Stimulated activated naive CD8-positive, alpha-beta T cell treated with anti-CD3 and anti-CD28 coated beads, Interleukin-15, Interleukin-2, amounts not matched to agents 100 U/mL and 50 U/mL, for 24 hours (primary cell): ENCODE measurements at regions not wholly inside any gene's neighbourhood (a gene's known extent, or its start where the extent isn't known, plus 50 kb on each side); places are given as distances from the start of the nearest gene placed in this dataset.
"Not testable (repeated sequence)": the region's sequence is repeated elsewhere in the genome, so short reads cannot be mapped to it uniquely, and the experiment has no call there.

ENCODE experiments used
- ATAC-seq: fragments of 150-1000 bp; cut with Tn5 transposase; one replicate; pipeline ENCODE4 v1.10.0; 2021
- DNase-seq: peaks from one replicate; pipeline ENCODE4 v3.0.0; 2021

DNA sequence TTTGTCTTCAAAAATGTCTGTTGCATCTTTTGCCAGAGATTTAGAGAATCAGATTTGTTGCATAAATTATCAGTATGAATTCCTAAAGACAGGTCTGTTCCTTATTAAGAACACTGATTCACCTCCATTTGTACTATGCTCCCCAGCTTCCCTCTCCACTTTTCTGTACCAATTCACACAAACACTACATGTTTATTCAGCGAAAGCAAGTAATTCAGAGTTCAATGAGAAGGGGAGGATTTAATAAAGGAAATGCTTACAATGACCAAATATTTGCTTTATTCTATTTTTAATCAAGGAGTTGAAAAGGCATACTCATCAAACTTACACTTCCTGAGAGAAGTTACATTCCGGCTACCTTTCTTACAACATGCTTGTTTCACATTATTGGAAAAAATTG lies 135.5 kb downstream of the NBPF8 start:
- DNase-seq, ATAC-seq: not testable (repeated sequence)

DNA sequence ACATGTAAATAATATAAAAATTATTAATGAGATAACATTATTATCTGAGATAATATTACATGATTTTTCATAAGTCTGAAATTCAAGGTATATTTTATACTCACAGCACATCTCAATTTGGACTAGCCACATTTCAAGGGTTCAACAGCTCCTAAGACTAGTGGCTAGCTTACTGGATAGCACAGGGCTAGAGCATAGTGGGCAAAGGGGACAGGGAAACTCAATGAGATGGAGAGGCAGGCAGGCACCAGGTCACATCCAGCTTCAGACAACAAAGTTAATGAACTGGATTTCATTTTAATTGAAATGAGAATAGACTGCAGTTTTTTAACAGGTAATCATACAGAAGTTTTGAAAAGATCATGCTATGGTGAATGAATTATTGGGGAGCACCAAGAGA lies 137.4 kb downstream of the NBPF8 start:
- ATAC-seq, DNase-seq: not testable (repeated sequence)

DNA sequence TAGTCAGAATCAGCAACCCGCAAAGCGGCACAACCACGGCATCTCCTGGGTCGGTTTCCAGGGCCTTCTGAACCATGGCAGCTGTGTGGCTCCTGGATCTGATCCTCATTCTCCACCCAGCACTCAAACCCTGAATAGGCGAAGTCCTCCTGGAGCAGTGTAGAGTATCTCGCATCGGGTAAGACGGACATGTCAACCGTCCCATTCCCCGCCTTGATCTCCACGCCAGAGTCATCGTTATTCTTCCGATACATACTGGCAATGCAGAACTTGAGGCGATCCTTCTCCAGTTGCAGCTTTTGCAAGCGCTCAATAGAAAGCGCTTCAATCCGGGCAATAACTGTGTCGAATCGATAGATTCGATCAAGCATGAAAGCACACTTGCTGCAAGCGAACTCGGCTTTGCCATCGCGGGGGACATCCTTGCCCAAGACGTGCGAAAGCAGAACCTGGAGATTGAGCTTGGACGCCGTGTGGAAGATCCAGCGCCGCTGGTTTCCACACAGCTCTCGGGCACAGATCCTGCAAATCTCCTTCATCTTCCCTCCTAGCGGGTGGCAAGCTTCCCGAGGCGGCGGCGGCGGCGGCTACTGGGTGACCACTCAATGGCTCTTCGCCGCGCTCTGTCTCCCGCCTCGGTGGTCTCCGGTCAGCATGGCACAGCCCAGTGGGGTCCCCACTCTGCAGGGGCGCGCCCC lies 142.9 kb downstream of the NBPF8 start:
- DNase-seq: peak; percentile 9
- not testable (repeated sequence) for ATAC-seq

DNA sequence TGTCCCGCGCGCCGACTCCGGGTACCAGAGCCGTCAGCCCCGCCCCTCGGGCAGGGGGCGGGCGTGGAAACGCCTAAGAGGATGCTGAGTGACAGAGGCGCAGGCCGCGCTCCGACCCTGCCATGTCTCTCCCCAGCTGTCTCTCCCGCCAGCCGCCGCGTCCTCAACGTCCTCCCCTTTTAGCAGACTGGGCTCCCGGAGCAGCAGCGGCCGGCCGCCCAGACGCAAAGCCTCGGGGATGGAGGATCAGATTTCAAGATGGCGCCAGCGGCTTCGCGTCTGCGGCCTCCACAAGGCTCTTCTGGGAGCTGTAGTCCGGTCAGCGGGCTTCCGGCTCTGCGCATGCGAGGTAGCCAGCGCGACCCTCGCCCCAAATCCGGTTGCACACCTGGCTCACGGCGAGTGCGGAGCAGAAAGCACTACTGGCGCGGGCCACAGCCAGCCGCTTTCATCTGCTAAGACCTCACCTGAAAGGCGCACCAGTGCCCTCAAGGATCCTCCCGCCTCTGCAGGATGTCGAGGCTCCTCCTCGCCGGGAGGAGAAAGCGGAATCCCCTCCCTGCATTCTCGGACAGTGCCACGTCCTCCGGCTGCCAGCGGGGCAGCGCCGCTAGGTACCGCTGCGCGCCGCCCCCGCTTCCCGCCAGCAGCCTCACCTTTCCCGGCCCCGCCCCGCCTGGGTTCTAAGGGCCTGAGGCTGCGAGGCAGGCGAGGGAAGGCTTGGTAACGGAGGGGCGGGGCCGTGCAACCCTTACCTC lies 143.6 kb downstream of the NBPF8 start:
- peak; percentile 77 for ATAC-seq
- peak; percentile 68 for DNase-seq

DNA sequence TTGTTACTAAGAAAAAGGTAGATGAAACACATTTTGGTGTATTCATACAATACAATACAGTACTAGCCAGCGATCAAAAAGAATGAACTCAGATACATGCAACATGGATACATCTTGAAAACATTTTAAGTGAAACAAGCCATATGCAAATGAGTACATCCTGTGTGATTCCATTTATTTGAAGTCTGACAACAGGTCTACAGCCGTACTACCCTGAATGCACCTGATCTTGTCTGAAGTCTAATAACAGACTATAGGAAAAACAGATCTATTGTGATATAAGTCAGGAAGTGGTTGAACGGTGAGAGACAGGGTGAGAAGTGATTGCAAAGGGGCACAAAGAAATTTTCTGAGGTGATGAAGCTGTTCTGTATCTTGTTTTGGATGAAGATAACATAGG lies 146.9 kb downstream of the NBPF8 start:
- not testable (repeated sequence) for DNase-seq
- ATAC-seq: peak; percentile 8

DNA sequence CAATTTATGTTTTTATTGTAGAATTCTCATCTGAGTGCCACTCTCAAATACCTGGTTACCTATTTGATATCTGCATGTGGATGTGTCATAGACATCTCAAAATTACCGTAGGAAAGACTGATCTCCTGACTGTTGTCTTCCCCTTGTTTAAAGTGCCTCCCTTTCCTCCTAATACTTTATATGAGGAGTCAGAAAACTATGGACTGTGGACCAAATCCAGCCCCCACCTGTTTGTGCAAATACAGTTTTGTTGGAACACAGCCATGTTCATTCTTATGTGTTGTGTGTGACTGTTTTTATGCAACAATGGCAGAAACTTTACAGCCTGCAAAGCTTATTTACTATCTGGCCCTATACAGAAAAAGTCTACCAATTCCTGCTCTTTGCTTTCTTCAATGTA lies 150.6 kb downstream of the NBPF8 start:
- ATAC-seq, DNase-seq: not testable (repeated sequence)

DNA sequence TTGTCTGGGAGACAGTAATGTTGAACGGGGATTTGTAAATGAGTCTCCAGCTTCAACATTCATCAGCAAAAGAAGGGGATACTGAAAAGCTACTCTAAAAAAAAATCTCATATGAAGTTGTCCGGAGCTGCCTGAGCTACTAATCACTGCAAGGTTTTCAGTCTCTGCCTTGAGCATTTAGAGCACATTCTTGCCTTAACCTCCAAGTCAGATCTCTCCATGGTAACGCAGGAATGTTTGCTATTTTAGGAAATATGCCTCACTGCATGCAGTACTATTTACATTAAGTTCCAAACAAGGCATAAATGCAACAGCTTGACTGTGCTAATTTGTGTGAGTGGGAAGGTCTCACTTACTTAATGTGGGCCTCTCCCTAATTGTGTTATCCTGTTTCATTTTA lies 152.8 kb downstream of the NBPF8 start:
- ATAC-seq, DNase-seq: not testable (repeated sequence)

DNA sequence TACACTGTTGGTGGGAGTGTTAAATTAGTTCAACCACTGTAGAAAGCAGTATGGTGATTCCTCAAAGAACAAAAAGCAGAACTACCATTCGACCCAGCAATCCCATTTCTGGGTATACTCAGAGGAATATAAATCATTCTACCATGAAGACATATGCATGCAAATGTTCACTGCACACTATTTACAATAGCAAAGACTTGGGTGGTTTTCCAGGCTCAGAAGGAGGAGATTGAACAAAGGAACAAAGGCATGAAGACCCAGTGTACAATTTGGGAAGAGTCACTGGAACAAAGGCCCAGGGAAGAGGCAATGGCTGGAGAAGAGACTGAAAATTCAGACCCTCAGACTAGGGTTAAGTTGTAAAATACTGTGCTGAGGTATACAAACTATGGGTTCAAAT lies 148.5 kb upstream of the NBPF26 start:
- DNase-seq, ATAC-seq: not testable (repeated sequence)

DNA sequence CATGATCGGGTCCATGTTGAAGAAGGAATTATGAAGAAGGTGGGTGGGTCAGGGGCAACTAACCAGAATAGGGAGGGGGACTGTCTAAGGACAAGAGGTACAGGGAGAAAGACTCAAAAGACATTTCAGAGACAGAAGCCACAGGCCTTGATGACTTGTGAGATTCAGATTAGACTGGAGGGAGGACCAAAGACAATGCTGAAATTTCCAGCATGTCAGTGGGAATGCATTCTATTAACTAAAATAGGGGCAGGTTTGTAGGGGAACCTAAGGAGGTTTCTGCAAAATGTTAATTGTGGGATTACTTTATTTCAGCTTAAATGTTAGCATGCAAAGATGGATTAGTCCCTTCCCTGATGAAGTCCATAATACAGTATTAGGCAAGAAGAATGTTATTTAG lies 141.6 kb upstream of the NBPF26 start:
- DNase-seq, ATAC-seq: not testable (repeated sequence)

DNA sequence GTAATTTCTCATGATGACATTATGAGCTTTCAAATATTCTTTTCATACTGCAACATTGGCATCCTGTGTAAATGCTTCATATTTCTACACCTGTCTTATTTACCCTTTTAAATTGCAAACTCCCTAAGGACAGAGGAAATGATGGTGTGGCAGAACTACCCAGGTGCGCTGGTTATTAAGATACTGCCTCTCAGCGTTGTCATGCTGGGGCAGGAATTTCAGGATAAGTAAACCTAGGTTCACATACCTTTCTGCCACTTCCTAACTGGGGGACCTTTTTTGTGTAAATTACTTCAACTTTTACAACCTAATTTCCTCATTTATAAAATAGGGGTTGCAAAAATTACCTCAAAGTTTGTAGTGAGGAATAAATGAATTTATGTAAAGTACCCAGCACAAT lies 137.7 kb upstream of the NBPF26 start:
- not testable (repeated sequence) for DNase-seq, ATAC-seq

DNA sequence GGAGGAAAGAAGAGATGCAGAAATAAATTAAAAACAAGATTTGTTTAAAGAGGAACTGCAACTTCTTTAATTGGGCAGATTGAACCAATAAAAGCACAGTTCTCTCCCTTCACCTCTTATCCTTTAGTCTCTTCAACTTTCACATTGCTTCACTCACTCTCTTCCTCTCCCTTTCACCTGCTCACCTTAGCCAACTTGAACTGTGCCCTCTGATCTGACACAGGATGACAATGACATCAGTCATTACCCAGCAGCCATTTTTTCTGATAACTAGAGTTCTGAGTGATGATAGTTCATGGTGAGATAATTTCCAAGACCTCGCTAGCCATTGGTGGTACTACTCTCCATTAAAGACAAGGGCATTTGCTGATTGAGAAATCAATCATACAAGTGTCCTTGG lies 134.9 kb upstream of the NBPF26 start:
- DNase-seq, ATAC-seq: not testable (repeated sequence)

DNA sequence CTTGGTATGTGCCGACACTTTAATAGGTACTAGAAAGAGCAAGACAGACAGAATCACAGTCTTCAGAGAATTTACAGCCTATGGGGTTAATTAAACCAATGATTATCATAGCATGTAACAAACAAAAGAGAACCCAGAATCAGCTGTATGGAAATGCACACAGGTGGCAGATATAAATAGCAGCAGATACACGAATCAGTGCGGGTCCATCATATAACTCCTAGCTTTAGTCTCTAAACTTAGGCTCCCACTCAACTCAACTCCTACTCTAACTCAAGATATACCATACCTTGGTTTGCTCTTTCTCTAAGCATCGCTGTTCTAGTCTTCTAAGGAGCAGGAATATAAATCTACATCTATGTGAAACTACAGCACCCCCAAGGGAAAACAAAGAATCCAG lies 132.0 kb upstream of the NBPF26 start:
- DNase-seq, ATAC-seq: not testable (repeated sequence)

DNA sequence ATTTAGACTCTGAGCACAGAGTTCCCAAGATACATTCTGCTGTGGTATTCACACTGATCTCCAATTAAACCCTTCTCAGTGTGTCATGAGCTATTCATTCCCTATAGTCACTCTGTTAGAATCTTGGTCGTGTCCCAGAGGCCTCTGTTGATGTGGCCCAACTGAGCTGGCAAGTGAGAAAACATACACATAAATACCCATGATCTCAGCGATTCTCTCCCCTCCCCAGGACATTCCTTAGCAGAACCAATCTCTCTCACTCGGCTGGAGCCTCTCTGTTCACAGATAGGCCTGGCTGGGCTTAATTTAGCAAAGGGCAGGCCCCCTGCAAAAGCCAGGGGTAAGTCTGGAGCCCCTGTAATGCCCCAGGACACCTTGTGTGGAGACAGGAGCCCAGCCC lies 130.8 kb upstream of the NBPF26 start:
- not testable (repeated sequence) for ATAC-seq, DNase-seq

DNA sequence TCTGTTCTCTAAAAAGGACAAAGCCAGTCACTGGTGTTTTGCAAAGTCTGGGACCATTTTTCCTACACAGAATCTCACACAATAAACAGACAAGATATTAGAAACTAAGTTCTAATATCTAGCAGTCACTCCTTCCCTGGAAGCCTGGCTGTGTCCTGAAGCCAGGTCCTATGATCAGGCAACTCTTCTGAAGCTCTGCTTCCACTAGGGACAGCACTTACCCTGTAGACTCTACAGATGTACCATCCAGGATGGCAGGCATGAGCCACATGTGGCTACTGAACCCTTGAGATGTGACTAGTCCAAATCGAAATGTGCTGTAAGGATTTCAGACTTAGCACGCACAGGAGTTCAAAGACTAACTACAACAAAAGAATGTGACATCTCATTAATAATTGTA lies 130.1 kb upstream of the NBPF26 start:
- ATAC-seq: not testable (repeated sequence)

DNA sequence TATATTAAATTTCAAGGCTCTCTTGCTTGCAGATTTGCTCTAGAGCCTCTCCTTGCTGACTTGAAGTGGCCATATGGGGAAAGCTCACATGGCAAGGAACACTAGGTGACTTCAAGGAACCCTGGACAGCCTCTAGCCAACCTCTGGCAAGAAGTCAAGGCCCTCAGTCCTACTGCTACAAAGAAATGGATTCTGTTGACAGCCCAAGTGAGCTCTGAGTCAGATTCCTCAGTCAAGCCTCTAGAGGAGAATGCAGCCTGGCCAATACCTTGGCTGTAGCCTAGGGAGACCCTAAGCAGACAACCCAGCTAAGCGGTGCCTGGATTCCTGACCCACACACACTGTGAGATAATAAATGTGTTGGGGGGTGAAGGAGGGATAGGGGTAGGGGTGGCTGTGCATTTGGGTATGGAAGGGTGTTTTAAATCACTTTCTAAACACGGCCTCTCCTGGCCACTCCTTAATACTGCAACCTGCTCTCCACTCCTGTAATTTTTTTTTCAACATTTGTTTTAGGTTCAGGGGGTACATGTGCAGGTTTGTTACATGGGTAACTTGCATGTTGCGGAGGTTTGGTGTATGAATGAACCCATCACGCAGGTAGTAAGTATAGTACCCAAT lies 125.3 kb upstream of the NBPF26 start:
- ATAC-seq: not testable (repeated sequence)

More for the DNA sequence above, 130.1 kb upstream of the NBPF26 start:
- DNase-seq: not testable (repeated sequence)

DNA sequence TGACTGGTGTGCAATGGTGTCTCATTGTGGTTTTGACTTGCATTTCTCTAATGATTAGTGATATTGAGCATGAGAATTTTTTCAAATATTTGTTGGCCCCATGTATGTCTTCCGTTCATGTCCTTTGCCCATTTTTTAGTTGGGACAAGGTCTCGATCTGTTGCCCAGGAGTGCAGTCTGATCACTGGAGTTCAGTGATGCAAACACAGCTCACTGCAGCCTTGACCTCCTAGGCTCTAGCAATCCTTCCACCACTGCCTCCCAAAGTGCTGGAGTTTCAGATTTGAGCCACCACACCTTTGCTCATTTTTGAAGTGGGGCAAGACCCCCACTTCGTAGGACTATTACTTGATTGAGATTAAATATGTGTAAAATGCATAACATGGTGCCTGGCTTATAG lies 124.2 kb upstream of the NBPF26 start:
- DNase-seq, ATAC-seq: not testable (repeated sequence)

More for the DNA sequence above, 125.3 kb upstream of the NBPF26 start:
- DNase-seq: not testable (repeated sequence)

DNA sequence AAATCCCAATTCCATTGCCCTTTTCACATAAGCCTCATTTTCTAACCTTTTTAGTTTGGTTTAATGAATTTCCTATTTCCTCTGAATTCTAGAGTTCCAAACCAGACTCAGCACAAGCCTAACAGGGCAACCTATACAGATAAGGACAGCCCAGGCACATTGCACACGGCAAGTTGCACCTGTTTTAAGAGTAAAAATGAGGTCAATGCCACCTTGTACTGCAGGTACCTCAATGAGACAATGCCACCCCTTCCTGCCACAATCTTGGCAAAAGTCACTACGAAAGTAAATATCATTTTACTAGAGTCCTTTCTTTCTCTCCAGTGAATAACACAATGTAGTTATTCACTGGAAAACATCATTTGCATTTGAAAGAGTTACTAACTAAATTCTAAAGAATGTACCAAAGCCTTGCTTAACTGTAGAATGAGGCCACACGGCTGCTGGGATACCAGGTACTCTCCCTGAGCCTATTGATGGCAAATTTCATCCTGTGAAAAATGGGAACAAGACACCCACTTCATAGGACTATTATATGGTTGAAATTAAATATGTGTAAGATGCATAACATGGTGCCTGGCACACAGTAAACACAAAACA lies 123.2 kb upstream of the NBPF26 start:
- not testable (repeated sequence) for ATAC-seq, DNase-seq

DNA sequence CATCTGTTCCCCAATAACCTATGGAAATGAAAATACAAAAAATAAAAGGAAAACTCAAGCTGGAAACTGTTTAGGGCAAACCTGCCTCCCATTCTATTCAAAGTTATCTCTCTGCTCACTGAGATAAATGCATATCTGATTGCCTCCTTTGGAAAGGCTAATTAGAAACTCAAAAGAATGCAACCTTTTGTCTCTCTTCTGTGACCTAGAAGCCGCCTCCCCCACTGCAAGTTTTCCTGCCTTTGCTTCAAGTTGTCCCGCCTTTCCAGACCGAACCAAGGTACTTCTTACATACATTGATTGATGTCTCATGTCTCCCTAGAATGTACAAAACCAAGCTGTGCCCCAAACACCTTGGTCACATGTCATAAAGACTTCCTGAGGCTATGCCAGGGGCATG lies 115.9 kb upstream of the NBPF26 start:
- not testable (repeated sequence) for DNase-seq, ATAC-seq

DNA sequence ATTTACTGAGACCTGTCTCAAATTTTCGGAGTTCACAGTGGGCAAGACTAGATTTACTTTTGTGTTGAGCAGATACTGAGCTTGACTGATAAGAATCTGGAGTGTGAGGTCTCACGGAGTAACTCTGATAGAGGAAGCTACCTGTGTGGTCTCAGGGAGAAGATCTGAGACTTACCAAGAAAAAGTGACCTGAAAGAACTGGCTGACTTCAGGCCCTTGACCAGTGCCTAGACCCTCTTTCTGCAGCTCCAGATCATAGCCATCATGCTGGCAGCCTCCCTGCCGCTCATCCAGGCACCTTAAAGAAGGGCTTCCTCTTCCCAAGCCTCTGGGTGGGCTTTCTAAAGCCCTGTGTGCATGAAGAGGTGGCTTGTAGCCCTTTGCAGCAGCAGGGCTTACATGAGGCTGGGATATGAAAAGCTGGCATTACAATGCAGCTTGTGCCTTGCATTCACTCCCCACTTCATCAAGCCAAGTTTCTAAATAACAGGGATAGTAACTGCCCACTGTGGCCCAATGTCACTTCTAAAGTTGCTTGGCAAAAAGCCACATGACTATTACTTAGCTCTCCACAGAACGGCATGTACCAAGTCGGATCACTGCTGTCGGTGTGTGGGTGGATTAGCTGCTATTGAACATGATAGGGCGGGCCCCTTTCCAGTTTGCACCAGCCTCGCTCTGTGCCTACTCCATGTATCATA lies 115.3 kb upstream of the NBPF26 start:
- ATAC-seq: peak; percentile 67
- DNase-seq: not testable (repeated sequence)

DNA sequence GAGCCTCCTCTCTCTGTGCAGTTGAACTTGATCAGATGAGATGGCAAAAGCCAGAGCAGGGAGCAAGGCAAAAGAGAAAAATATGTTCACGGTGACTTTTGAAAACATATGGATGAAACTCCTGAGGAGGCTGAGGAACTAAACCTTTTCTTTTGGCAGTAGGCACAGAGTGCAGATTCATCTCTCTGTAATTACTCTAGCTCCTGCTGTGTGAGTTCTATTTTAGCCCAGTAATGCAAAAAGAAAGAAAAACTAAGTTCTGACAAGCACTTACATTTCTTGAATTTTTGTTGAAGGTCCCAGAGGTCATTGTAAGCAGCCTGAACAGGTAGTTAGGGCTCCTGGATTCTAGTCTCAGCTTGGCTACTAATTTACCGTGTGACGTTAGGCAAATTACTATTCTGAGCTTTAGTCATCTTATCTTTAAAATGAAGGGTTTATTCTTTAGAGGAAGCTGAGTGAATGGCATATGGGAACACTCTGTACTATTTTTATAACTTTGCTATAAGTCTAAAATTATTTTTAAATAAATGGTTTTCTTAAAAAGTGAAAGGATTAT lies 114.7 kb upstream of the NBPF26 start:
- not testable (repeated sequence) for DNase-seq, ATAC-seq

DNA sequence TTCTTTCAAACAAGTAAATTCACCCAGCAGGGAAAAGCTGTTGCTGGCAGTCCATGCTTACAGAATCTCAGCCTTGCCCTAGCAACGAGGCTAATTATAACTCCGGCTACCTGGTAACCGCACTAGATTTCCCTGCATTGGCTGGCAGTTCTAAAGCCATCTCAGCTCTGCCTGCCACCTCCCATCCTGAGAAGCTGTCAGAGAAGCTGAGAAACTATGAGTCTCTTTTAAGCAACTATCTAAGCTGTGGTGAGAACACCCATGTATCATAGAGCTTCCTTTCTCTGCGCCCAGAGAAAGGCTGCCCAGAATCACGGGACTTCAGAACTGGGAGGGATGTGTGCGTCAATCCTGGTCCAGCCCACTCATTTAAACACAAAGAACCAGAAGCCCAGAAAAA lies 113.9 kb upstream of the NBPF26 start:
- DNase-seq: not testable (repeated sequence)

More for the DNA sequence above, 113.9 kb upstream of the NBPF26 start:
- peak; percentile 80 for ATAC-seq
